ENCODE measurements at regions not wholly inside any gene's neighbourhood (a gene's known extent, or its start where the extent isn't known, plus 50 kb on each side); places are given as distances from the start of the nearest gene placed in this dataset.

GRCh38 chr2:128551435-128551834, 232.8 kb upstream of the HS6ST1 start:
- Histone ChIP-seq H3F3A (ENCODE audit: insufficient read depth) (no peaks in the 10 kb centered on the region), H3K27me3 (ENCODE audit: low read length) (no peaks in the 10 kb centered on the region), H3K9ac (ENCODE audit: low read length) (no peak overlapping the region), H3K27ac (ENCODE audit: low read depth, low read length) (no peak overlapping the region), H3K79me2 (ENCODE audit: insufficient read depth, low read length) (no peaks in the 10 kb centered on the region), H3K4me3 (ENCODE audit: insufficient read depth, low read length, poor library complexity, severe bottlenecking) (no peak overlapping the region), H3K36me3 (ENCODE audit: low read length) (no peaks in the 10 kb centered on the region), H3K9me2 (replicated peaks; ENCODE audit: insufficient read depth, low read length) (no peaks in the 10 kb centered on the region), H4K20me1 (ENCODE audit: low read depth, low read length) (no peaks in the 10 kb centered on the region), H3K4me2 (ENCODE audit: low read depth, low read length, poor library complexity, severe bottlenecking) (no peak overlapping the region), H2AFZ (ENCODE audit: low read depth, low read length, severe bottlenecking) (no peak overlapping the region), H3K9me3 (ENCODE audit: insufficient read depth, low read length) (no peaks in the 10 kb centered on the region)
- TF ChIP-seq EZH2phosphoT487 (conservative IDR thresholded peaks at IDR 0.05; ENCODE audit: low read length) (no peak), CTCF (IDR thresholded peaks at IDR 0.05; ENCODE audit: insufficient read depth, low read length, poor library complexity, severe bottlenecking) (no peak)

- H4K20me1 ChIP-seq (ENCODE audit: low read depth, low read length) = no peaks in the 10 kb centered on the region
- H3F3A ChIP-seq (ENCODE audit: insufficient read depth) = no peaks in the 10 kb centered on the region
- H3K9ac ChIP-seq (ENCODE audit: low read length) = no peak overlapping the region
- H2AFZ ChIP-seq (ENCODE audit: low read depth, low read length, severe bottlenecking) = no peak overlapping the region
- H3K79me2 ChIP-seq (ENCODE audit: insufficient read depth, low read length) = no peaks in the 10 kb centered on the region
- H3K9me3 ChIP-seq (ENCODE audit: insufficient read depth, low read length) = no peaks in the 10 kb centered on the region
- H3K4me3 ChIP-seq (ENCODE audit: insufficient read depth, low read length, poor library complexity, severe bottlenecking) = no peak overlapping the region
- TF ChIP-seq CTCF (IDR thresholded peaks at IDR 0.05; ENCODE audit: insufficient read depth, low read length, poor library complexity, severe bottlenecking) (no peak), EZH2phosphoT487 (conservative IDR thresholded peaks at IDR 0.05; ENCODE audit: low read length) (no peak)
- no peaks in the 10 kb centered on the region for H3K9me2 ChIP-seq (replicated peaks; ENCODE audit: insufficient read depth, low read length)
- no peaks in the 10 kb centered on the region for H3K27me3 ChIP-seq (ENCODE audit: low read length)
- H3K36me3 ChIP-seq (ENCODE audit: low read length) = no peaks in the 10 kb centered on the region
- no peak overlapping the region for H3K27ac ChIP-seq (ENCODE audit: low read depth, low read length)
- H3K4me2 ChIP-seq (ENCODE audit: low read depth, low read length, poor library complexity, severe bottlenecking) = no peak overlapping the region
Measured at GRCh38 chr2:128552141-128552805, 233.6 kb upstream of the HS6ST1 start.

DNA sequence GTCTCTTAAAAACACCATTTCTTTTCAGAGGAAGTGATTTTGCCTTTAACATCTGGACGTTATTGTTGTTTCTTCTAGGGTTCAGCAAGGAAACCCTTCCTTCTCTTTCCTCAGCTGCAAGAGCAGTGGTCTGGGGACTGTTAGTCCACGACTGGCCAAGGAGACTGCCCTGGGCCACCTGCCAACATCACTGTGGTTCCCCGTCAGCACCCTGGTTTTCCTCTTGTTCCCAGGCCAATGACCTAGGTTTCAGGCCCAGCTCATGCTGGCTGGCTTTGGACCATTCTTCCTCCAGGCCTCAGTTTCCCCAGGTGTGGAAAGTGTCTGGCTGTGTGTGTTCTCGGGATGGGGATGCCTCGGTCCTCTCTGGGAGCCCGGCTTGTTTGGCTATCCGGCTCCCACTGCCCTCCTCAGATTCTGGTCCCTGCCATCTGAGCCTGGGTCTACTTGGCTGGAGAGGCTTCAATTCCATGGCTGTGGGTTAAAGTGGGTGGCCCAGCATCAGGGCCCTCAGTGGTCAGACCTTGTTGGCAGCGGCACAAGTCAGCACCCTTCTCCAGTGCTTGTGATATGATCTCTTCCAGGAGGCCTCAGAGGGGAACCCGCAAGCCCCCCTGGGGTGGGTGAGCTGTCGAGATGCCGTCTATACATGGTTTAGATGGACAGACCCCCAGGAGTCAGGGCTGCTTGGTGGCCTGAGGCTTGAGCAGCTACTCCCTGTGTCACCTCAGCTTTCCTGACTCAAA, 234.3 kb upstream of the HS6ST1 start:
- H3K36me3 ChIP-seq (ENCODE audit: low read length) = no peaks in the 10 kb centered on the region
- H3K27ac ChIP-seq (ENCODE audit: low read depth, low read length) = no peak overlapping the region
- no peak overlapping the region for H3K4me2 ChIP-seq (ENCODE audit: low read depth, low read length, poor library complexity, severe bottlenecking)
- no peak overlapping the region for H3K4me3 ChIP-seq (ENCODE audit: insufficient read depth, low read length, poor library complexity, severe bottlenecking)
- H3K27me3 ChIP-seq (ENCODE audit: low read length) = no peaks in the 10 kb centered on the region
- no peaks in the 10 kb centered on the region for H4K20me1 ChIP-seq (ENCODE audit: low read depth, low read length)
- no peaks in the 10 kb centered on the region for H3K9me3 ChIP-seq (ENCODE audit: insufficient read depth, low read length)
- no peak overlapping the region for H3K9ac ChIP-seq (ENCODE audit: low read length)
- H3F3A ChIP-seq (ENCODE audit: insufficient read depth) = no peaks in the 10 kb centered on the region
- no peaks in the 10 kb centered on the region for H3K9me2 ChIP-seq (replicated peaks; ENCODE audit: insufficient read depth, low read length)
- H2AFZ ChIP-seq (ENCODE audit: low read depth, low read length, severe bottlenecking) = no peak overlapping the region
- TF ChIP-seq CTCF (IDR thresholded peaks at IDR 0.05; ENCODE audit: insufficient read depth, low read length, poor library complexity, severe bottlenecking) = no peak
- TF ChIP-seq EZH2phosphoT487 (conservative IDR thresholded peaks at IDR 0.05; ENCODE audit: low read length) = no peak
- H3K79me2 ChIP-seq (ENCODE audit: insufficient read depth, low read length) = no peaks in the 10 kb centered on the region
